GM18508 (cell line): ENCODE measurements at regions not wholly inside any gene's neighbourhood (a gene's known extent, or its start where the extent isn't known, plus 50 kb on each side); places are given as distances from the start of the nearest gene placed in this dataset.

ENCODE experiments used
- ATAC-seq: cut with Tn5 transposase; IDR thresholded peaks from one replicate; pipeline ENCODE4 v1.9.1; 2021; ENCODE audit warnings: moderate number of reproducible peaks; ENCODE audit not compliant: insufficient read depth, unreplicated experiment

GRCh38 chr6:149261364-149262040, 56.0 kb upstream of the TAB2 start:
- no peak for ATAC-seq

GRCh38 chr6:149263321-149263720, 54.2 kb upstream of the TAB2 start:
- no peak for ATAC-seq

- ATAC-seq = no peak
Observed at GRCh38 chr6:149264629-149265028, 52.9 kb upstream of the TAB2 start.

- ATAC-seq = no peak
Observed at GRCh38 chr6:149265945-149266344, 51.6 kb upstream of the TAB2 start.

GRCh38 chr6:149266659-149267058, 50.9 kb upstream of the TAB2 start:
- peak; percentile 85 for ATAC-seq

GRCh38 chr6:149267072-149267471, 50.4 kb upstream of the TAB2 start:
- no peak for ATAC-seq

GRCh38 chr6:149267513-149268043, 49.9 kb upstream of the TAB2 start:
- no peak for ATAC-seq
